CD1c-positive myeloid dendritic cell (primary cell): ENCODE measurements at regions not wholly inside any gene's neighbourhood (a gene's known extent, or its start where the extent isn't known, plus 50 kb on each side); places are given as distances from the start of the nearest gene placed in this dataset.

Experiments used
- DNase-seq: peaks from one replicate; pipeline ENCODE4 v3.0.0-alpha.2; 2016; ENCODE audit errors: extremely low spot score

GRCh38 chr17:62882284-62882683, 74.2 kb upstream of the MARCHF10 start:
- DNase-seq, result peak; percentile 77

- DNase-seq, result no peak
Measured at GRCh38 chr17:62880120-62880519, 72.0 kb upstream of the MARCHF10 start.

- no peak for DNase-seq
Measured at GRCh38 chr17:62876673-62877405, 68.7 kb upstream of the MARCHF10 start.

- no peak for DNase-seq
Measured at GRCh38 chr17:62876063-62876462, 67.9 kb upstream of the MARCHF10 start.

GRCh38 chr17:62875296-62875695, 67.2 kb upstream of the MARCHF10 start:
- no peak for DNase-seq

- DNase-seq, result no peak
Measured at GRCh38 chr17:62871291-62871690, 63.2 kb upstream of the MARCHF10 start.

GRCh38 chr17:62870552-62870971, 62.4 kb upstream of the MARCHF10 start:
- DNase-seq, result no peak

GRCh38 chr17:62870030-62870541, 62.0 kb upstream of the MARCHF10 start:
- DNase-seq, result no peak

- no peak for DNase-seq
Measured at GRCh38 chr17:62868723-62869122, 60.6 kb upstream of the MARCHF10 start.

GRCh38 chr17:62868008-62868407, 59.9 kb upstream of the MARCHF10 start:
- DNase-seq, result no peak

GRCh38 chr17:62867303-62867702, 59.2 kb upstream of the MARCHF10 start:
- DNase-seq, result no peak

GRCh38 chr17:62866471-62866870, 58.4 kb upstream of the MARCHF10 start:
- no peak for DNase-seq

- DNase-seq, result no peak
Measured at GRCh38 chr17:62865586-62865985, 57.5 kb upstream of the MARCHF10 start.

GRCh38 chr17:62862251-62862650, 54.1 kb upstream of the MARCHF10 start:
- DNase-seq, result no peak

- no peak for DNase-seq
Measured at GRCh38 chr17:62860962-62861873, 53.1 kb upstream of the MARCHF10 start.

GRCh38 chr17:62859146-62859545, 51.0 kb upstream of the MARCHF10 start:
- no peak for DNase-seq
